ENCODE measurements at regions not wholly inside any gene's neighbourhood (a gene's known extent, or its start where the extent isn't known, plus 50 kb on each side); places are given as distances from the start of the nearest gene placed in this dataset.

- Histone ChIP-seq H2BK20ac (ENCODE audit: low read length) (no peak overlapping the region), H3K4me1 (replicated peaks in 1 of 4; ENCODE audit: control insufficient read depth in 3 of 4, insufficient read depth in 4 of 4, low read length in 3 of 4) (no peaks in the 10 kb centered on the region; a peak in 1 of 7 replicates), H3K56ac (replicated peaks; ENCODE audit: insufficient read length, low read depth, low read length) (no peak overlapping the region), H3K79me2 (ENCODE audit: control insufficient read depth in 1 of 2, insufficient read depth in 2 of 2, low read length in 2 of 2) (no peaks in the 10 kb centered on the region), H3K27me3 (replicated peaks in 1 of 4; ENCODE audit: control insufficient read depth in 3 of 4, extremely low read depth in 1 of 4, insufficient read depth in 3 of 4, low read length in 3 of 4) (no peaks in the 10 kb centered on the region), H4K20me1 (replicated peaks in 1 of 2; ENCODE audit: control insufficient read depth in 1 of 2, insufficient read depth in 2 of 2, low read length in 2 of 2) (no peaks in the 10 kb centered on the region), H2BK12ac (ENCODE audit: low read depth, low read length) (no peak overlapping the region), H4K5ac (ENCODE audit: insufficient read length, low read depth, low read length) (no peak overlapping the region), H3K4ac (replicated peaks; ENCODE audit: insufficient read length, low read depth, low read length) (no peak overlapping the region), H2BK120ac (replicated peaks; ENCODE audit: low read depth, low read length) (no peak overlapping the region), H2AFZ (ENCODE audit: low read length) (no peak overlapping the region), H3K18ac (ENCODE audit: extremely low read depth, low read length) (no peak overlapping the region), H3K9ac (replicated peaks in 1 of 4; ENCODE audit: extremely low read depth in 1 of 4, low read depth in 3 of 4, low read length in 3 of 4) (no peak overlapping the region), H3K14ac (ENCODE audit: insufficient read length) (no peak overlapping the region), H3K4me2 (ENCODE audit: insufficient read depth in 1 of 2, low read depth in 2 of 2, low read length in 2 of 2) (no peak overlapping the region), H2BK5ac (ENCODE audit: low read depth, low read length) (no peak overlapping the region), H3K23ac (ENCODE audit: insufficient read length) (no peak overlapping the region), H3K9me3 (ENCODE audit: insufficient read depth in 2 of 2, low read depth in 1 of 2, low read length in 1 of 2) (no peaks in the 10 kb centered on the region; a peak in 1 of 4 replicates), H2BK15ac (ENCODE audit: low read length) (no peak overlapping the region), H2AK5ac (ENCODE audit: low read depth, low read length) (no peak overlapping the region), H3K27ac (ENCODE audit: low read depth, low read length) (no peak overlapping the region), H3K36me3 (ENCODE audit: control insufficient read depth in 2 of 4, insufficient read depth in 4 of 4, low read length in 3 of 4) (no peaks in the 10 kb centered on the region), H3K4me3 (ENCODE audit: extremely low read depth in 1 of 4, insufficient read depth in 2 of 4, low read depth in 3 of 4, low read length in 4 of 4) (no peak overlapping the region), H3K79me1 (ENCODE audit: low read depth, low read length) (no peaks in the 10 kb centered on the region), H3K23me2 (ENCODE audit: low read depth, low read length) (no peaks in the 10 kb centered on the region), H4K91ac (replicated peaks; ENCODE audit: insufficient read length, low read length) (no peak overlapping the region), H4K8ac (ENCODE audit: extremely low read depth, insufficient read depth, low read length) (no peak overlapping the region)
- POLR2A ChIA-PET (ENCODE audit: partially characterized antibody): no interaction called here
- DNase-seq (ENCODE audit: low read depth in 1 of 2, low spot score in 2 of 2) (peak in 1 of 2 experiments; percentile 8), FAIRE-seq (no peak)
- WGBS, 2 experiments (ENCODE audit: extremely low coverage in 1 of 2, insufficient coverage in 1 of 2, insufficient read length in 1 of 2, insufficient replicate concordance in 2 of 2, low coverage in 1 of 2, low lambda C conversion rate in 2 of 2, missing lambda C conversion rate in 1 of 2): 86% methylated on average over 4 of the region's 4 CpGs; no CpG with 5 or more reads in 1 of the 2 experiments
- CTCF ChIA-PET (ENCODE audit: partially characterized antibody): interaction anchor here (0.8 to 1.5 kb wide), 5 partner anchors 10 to 189 kb away, joined by 3 to 5 read pairs (median 3); no protein-coding TSS in a partner anchor
- TF ChIP-seq SUZ12 (IDR thresholded peaks at IDR 0.05; ENCODE audit: low read length) (no peak), JUN (IDR thresholded peaks at IDR 0.05; ENCODE audit: low read depth, low read length) (no peak), BRCA1 (IDR thresholded peaks at IDR 0.05; ENCODE audit: low read depth, low read length) (no peak), NRF1 (IDR thresholded peaks at IDR 0.05; ENCODE audit: low read depth, low read length) (no peak), ZNF274 (IDR thresholded peaks at IDR 0.05; ENCODE audit: borderline replicate concordance, extremely low read depth, low read length) (no peak), HDAC6 (IDR thresholded peaks at IDR 0.05; ENCODE audit: low read depth, low read length) (no peak), KDM5A (IDR thresholded peaks at IDR 0.05; ENCODE audit: low read length) (no peak), POU5F1 (IDR thresholded peaks at IDR 0.05; ENCODE audit: low read depth, low read length) (no peak), EZH2 (IDR thresholded peaks at IDR 0.05; ENCODE audit: low read depth, low read length, severe bottlenecking) (no peak), SIN3A (conservative IDR thresholded peaks at IDR 0.05 in 1 of 2, IDR thresholded peaks at IDR 0.05 in 1 of 2; ENCODE audit: low read depth in 1 of 2, low read length in 2 of 2) (no peak), ATF2 (IDR thresholded peaks at IDR 0.05; ENCODE audit: low read length) (no peak), SIRT6 (IDR thresholded peaks at IDR 0.05; ENCODE audit: low read length) (no peak)
- TF ChIP-seq, protein P1, sequence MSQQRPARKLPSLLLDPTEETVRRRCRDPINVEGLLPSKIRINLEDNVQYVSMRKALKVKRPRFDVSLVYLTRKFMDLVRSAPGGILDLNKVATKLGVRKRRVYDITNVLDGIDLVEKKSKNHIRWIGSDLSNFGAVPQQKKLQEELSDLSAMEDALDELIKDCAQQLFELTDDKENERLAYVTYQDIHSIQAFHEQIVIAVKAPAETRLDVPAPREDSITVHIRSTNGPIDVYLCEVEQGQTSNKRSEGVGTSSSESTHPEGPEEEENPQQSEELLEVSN (IDR thresholded peaks at IDR 0.05): no peak
Measured at GRCh38 chr2:236872015-236872414, 213.7 kb upstream of the COPS8 start.

Measured in H1 (cell line).